HAP-1 (cell line): ENCODE measurements at regions not wholly inside any gene's neighbourhood (a gene's known extent, or its start where the extent isn't known, plus 50 kb on each side); places are given as distances from the start of the nearest gene placed in this dataset.

Source experiments
- DNase-seq, 2 experiments: peaks; one replicate each; pipeline ENCODE4 v3.0.0-alpha.2; 2016 to 2020; ENCODE audit warnings: low spot score in 2 of 2
- H3K27me3 ChIP-seq: fragments of 250-450 bp; sonication (Bioruptor Pico); 2 replicates; pipeline ENCODE4 v1.5.1; 2020; ENCODE audit warnings: low read depth, mild to moderate bottlenecking, moderate library complexity
- H3K36me3 ChIP-seq: fragments of 250-450 bp; sonication (Bioruptor Pico); replicated peaks from 2 replicates; pipeline ENCODE4 v1.5.1; 2020; ENCODE audit warnings: mild to moderate bottlenecking
- H3K4me1 ChIP-seq: fragments of 250-450 bp; sonication (Bioruptor Pico); 2 replicates; pipeline ENCODE4 v1.5.1; 2020; ENCODE audit warnings: mild to moderate bottlenecking
- H3K4me3 ChIP-seq: fragments of 250-450 bp; sonication (Bioruptor Pico); 2 replicates; pipeline ENCODE4 v1.5.1; 2020; ENCODE audit warnings: mild to moderate bottlenecking, moderate library complexity
- H3K9me3 ChIP-seq: fragments of 250-450 bp; sonication (Bioruptor Pico); 2 replicates; pipeline ENCODE4 v1.5.1; 2020; ENCODE audit warnings: mild to moderate bottlenecking, moderate library complexity
- in situ Hi-C: fragments of 300-500 bp; cut with MboI; formaldehyde crosslinking; loops from 3 replicates; pipeline ENCODE4 v1.14.3; 2020; ENCODE audit warnings: low sequenced_read_pairs, inconsistent platforms, mixed read lengths

- no peak overlapping the region for H3K4me3 ChIP-seq
- H3K36me3 ChIP-seq: no peaks in the 10 kb centered on the region
- H3K4me1 ChIP-seq: no peaks in the 10 kb centered on the region
- no peaks in the 10 kb centered on the region for H3K27me3 ChIP-seq
- in situ Hi-C loops: no loop called here
- DNase-seq: no peak
- H3K9me3 ChIP-seq: no peaks in the 10 kb centered on the region
Measured at GRCh38 chr1:192005976-192006375, 152.3 kb upstream of the RGS18 start.

GRCh38 chr1:192008281-192008825, 149.9 kb upstream of the RGS18 start:
- Histone ChIP-seq H3K9me3 (no peaks in the 10 kb centered on the region), H3K4me1 (no peaks in the 10 kb centered on the region), H3K27me3 (no peaks in the 10 kb centered on the region), H3K4me3 (no peak overlapping the region), H3K36me3 (no peaks in the 10 kb centered on the region)
- in situ Hi-C loops: no loop called here
- no peak for DNase-seq

GRCh38 chr1:192010406-192010805, 147.9 kb upstream of the RGS18 start:
- Histone ChIP-seq H3K36me3 (no peaks in the 10 kb centered on the region), H3K4me1 (no peaks in the 10 kb centered on the region), H3K27me3 (no peaks in the 10 kb centered on the region), H3K4me3 (no peak overlapping the region), H3K9me3 (no peaks in the 10 kb centered on the region)
- no peak for DNase-seq
- in situ Hi-C loops: no loop called here

- Histone ChIP-seq H3K27me3 (no peaks in the 10 kb centered on the region), H3K36me3 (no peaks in the 10 kb centered on the region), H3K9me3 (no peaks in the 10 kb centered on the region), H3K4me1 (no peaks in the 10 kb centered on the region), H3K4me3 (no peak overlapping the region)
- DNase-seq: no peak
- in situ Hi-C loops: no loop called here
Measured at GRCh38 chr1:192011525-192011924, 146.7 kb upstream of the RGS18 start.

- no peaks in the 10 kb centered on the region for H3K36me3 ChIP-seq
- DNase-seq: no peak
- in situ Hi-C loops: no loop called here
- H3K27me3 ChIP-seq: no peaks in the 10 kb centered on the region
- no peak overlapping the region for H3K4me3 ChIP-seq
- H3K9me3 ChIP-seq: no peaks in the 10 kb centered on the region
- no peaks in the 10 kb centered on the region for H3K4me1 ChIP-seq
Measured at GRCh38 chr1:192022827-192023226, 135.4 kb upstream of the RGS18 start.

- DNase-seq: no peak
- no peak overlapping the region for H3K4me3 ChIP-seq
- no peaks in the 10 kb centered on the region for H3K4me1 ChIP-seq
- no peaks in the 10 kb centered on the region for H3K36me3 ChIP-seq
- H3K9me3 ChIP-seq: no peaks in the 10 kb centered on the region
- no peaks in the 10 kb centered on the region for H3K27me3 ChIP-seq
- in situ Hi-C loops: no loop called here
Measured at GRCh38 chr1:192024881-192025280, 133.4 kb upstream of the RGS18 start.

- DNase-seq: no peak
- H3K4me1 ChIP-seq: no peaks in the 10 kb centered on the region
- no peaks in the 10 kb centered on the region for H3K27me3 ChIP-seq
- in situ Hi-C loops: no loop called here
- no peak overlapping the region for H3K4me3 ChIP-seq
- no peaks in the 10 kb centered on the region for H3K36me3 ChIP-seq
- H3K9me3 ChIP-seq: no peaks in the 10 kb centered on the region
Measured at GRCh38 chr1:192038567-192038966, 119.7 kb upstream of the RGS18 start.

- Histone ChIP-seq H3K9me3 (no peaks in the 10 kb centered on the region), H3K4me3 (no peak overlapping the region), H3K36me3 (no peaks in the 10 kb centered on the region), H3K27me3 (no peaks in the 10 kb centered on the region), H3K4me1 (no peaks in the 10 kb centered on the region)
- peak; percentile 7 to 54 for DNase-seq
- in situ Hi-C loops: no loop called here
Measured at GRCh38 chr1:192045131-192045530, 113.1 kb upstream of the RGS18 start.

GRCh38 chr1:192053531-192053971, 104.7 kb upstream of the RGS18 start:
- no peaks in the 10 kb centered on the region for H3K27me3 ChIP-seq
- H3K36me3 ChIP-seq: no peaks in the 10 kb centered on the region
- no peaks in the 10 kb centered on the region for H3K4me1 ChIP-seq
- no peak for DNase-seq
- in situ Hi-C loops: no loop called here
- H3K9me3 ChIP-seq: no peaks in the 10 kb centered on the region
- no peak overlapping the region for H3K4me3 ChIP-seq

GRCh38 chr1:192057766-192058165, 100.5 kb upstream of the RGS18 start:
- no peaks in the 10 kb centered on the region for H3K36me3 ChIP-seq
- no peak overlapping the region for H3K4me3 ChIP-seq
- no peak for DNase-seq
- H3K27me3 ChIP-seq: no peaks in the 10 kb centered on the region
- no peaks in the 10 kb centered on the region for H3K4me1 ChIP-seq
- in situ Hi-C loops: no loop called here
- H3K9me3 ChIP-seq: no peaks in the 10 kb centered on the region

GRCh38 chr1:192059407-192059806, 98.9 kb upstream of the RGS18 start:
- Histone ChIP-seq H3K27me3 (no peaks in the 10 kb centered on the region), H3K36me3 (no peaks in the 10 kb centered on the region), H3K9me3 (no peaks in the 10 kb centered on the region), H3K4me3 (no peak overlapping the region), H3K4me1 (no peaks in the 10 kb centered on the region)
- in situ Hi-C loops: no loop called here
- no peak for DNase-seq

GRCh38 chr1:192061556-192061955, 96.7 kb upstream of the RGS18 start:
- in situ Hi-C loops: no loop called here
- H3K9me3 ChIP-seq: no peaks in the 10 kb centered on the region

GRCh38 chr1:192065087-192065486, 93.2 kb upstream of the RGS18 start:
- no peaks in the 10 kb centered on the region for H3K9me3 ChIP-seq
- H3K36me3 ChIP-seq: no peaks in the 10 kb centered on the region
- no peak for DNase-seq
- no peaks in the 10 kb centered on the region for H3K27me3 ChIP-seq
- in situ Hi-C loops: no loop called here
- H3K4me3 ChIP-seq: no peak overlapping the region
- H3K4me1 ChIP-seq: no peaks in the 10 kb centered on the region

More at GRCh38 chr1:192061556-192061955, 96.7 kb upstream of the RGS18 start:
- no peak for DNase-seq
- Histone ChIP-seq H3K27me3 (no peaks in the 10 kb centered on the region), H3K4me3 (no peak overlapping the region), H3K36me3 (no peaks in the 10 kb centered on the region), H3K4me1 (no peaks in the 10 kb centered on the region)

GRCh38 chr1:192066202-192066601, 92.1 kb upstream of the RGS18 start:
- Histone ChIP-seq H3K36me3 (no peaks in the 10 kb centered on the region), H3K27me3 (no peaks in the 10 kb centered on the region), H3K9me3 (no peaks in the 10 kb centered on the region), H3K4me1 (no peaks in the 10 kb centered on the region), H3K4me3 (no peak overlapping the region)
- in situ Hi-C loops: no loop called here
- DNase-seq: no peak

- no peak overlapping the region for H3K4me3 ChIP-seq
- in situ Hi-C loops: no loop called here
- no peaks in the 10 kb centered on the region for H3K4me1 ChIP-seq
- no peak for DNase-seq
- no peaks in the 10 kb centered on the region for H3K27me3 ChIP-seq
- no peaks in the 10 kb centered on the region for H3K36me3 ChIP-seq
- H3K9me3 ChIP-seq: no peaks in the 10 kb centered on the region
Measured at GRCh38 chr1:192067360-192067759, 90.9 kb upstream of the RGS18 start.
